ENCODE measurements at regions not wholly inside any gene's neighbourhood (a gene's known extent, or its start where the extent isn't known, plus 50 kb on each side); places are given as distances from the start of the nearest gene placed in this dataset.

DNA sequence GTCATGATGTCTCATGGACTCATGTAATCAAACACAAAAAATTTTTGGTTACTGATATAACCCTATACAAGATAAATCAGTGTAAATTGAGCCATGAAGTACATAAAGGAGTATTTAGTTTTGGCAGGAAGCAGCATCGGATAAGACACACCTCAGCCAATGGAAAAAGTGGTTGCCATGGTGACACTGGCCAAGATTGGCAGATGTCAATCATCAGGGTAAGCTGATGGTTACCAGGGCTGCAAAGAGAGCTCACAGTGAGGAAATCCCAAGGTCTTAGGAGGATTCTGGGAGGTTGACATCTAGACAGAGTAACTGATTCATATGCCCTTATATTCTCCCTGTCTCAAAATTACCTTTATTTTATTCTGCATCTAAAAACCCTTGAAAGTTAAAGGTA, 203.8 kb upstream of the PCSK2 start:
- Histone ChIP-seq H3K4me3 (no peak overlapping the region), H3K9me3 (no peaks in the 10 kb centered on the region), H3K27me3 (ENCODE audit: low read depth) (no peaks in the 10 kb centered on the region), H3K4me1 (no peaks in the 10 kb centered on the region), H3K36me3 (replicated peaks) (no peaks in the 10 kb centered on the region)
- in situ Hi-C loops (cut with MboI; ENCODE audit: low sequenced_read_pairs): no loop called here
- DNase-seq (ENCODE audit: low spot score in 2 of 2): no peak

DNA sequence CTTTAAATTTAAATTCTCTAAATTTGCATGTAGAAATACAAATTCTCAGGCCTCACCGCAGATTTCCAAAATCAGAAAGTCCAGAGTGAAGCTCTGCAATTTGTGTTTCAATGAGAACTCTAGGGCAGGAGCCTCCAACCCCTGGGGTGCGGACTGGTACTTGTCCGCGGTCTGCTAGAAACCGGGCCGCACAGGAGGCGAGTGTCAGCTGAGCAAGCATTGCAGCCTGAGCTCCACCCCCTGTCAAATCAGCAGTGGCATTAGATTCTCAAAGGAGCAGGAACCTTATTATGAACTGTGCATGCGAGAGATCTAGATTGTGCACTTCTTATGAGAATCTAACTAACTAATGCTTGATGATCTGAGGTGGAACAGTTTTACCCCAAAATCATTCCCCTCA, 203.0 kb upstream of the PCSK2 start:
- in situ Hi-C loops (cut with MboI; ENCODE audit: low sequenced_read_pairs): no loop called here
- Histone ChIP-seq H3K9me3 (no peaks in the 10 kb centered on the region), H3K4me3 (no peak overlapping the region), H3K36me3 (replicated peaks) (no peaks in the 10 kb centered on the region), H3K4me1 (no peaks in the 10 kb centered on the region), H3K27me3 (ENCODE audit: low read depth) (no peaks in the 10 kb centered on the region)
- no peak for DNase-seq (ENCODE audit: low spot score in 2 of 2)

DNA sequence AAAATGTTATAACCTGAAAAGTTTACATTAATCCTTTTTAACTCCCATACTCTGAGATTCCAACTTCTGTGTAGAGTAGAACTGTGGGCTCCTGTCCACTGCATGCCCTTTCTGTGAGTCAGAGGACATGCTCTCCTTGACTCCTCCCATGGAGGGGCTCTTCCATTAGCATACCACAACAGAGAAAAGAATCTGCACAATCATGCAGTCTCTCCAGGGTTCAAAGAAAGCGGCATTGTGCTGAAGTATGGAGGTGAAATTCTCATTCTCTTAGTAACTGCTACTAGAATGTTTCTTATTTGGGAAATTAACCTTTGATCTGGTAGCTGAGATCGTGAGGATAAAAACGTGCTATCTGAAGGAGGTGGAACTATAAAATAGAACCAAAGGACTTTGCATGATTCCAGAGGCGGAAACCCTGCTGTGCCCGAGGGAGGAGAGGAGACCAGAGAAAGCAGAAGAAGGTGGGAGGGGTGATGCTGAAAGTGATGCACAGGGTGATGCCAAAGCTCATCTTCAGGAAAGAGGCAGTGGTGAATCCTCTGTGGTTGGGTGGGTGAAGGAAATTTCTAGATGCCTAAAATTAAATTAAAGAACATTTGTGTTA, 202.2 kb upstream of the PCSK2 start:
- Histone ChIP-seq H3K27me3 (ENCODE audit: low read depth) (no peaks in the 10 kb centered on the region), H3K4me3 (no peak overlapping the region), H3K4me1 (no peaks in the 10 kb centered on the region), H3K9me3 (no peaks in the 10 kb centered on the region), H3K36me3 (replicated peaks) (no peaks in the 10 kb centered on the region)
- DNase-seq (ENCODE audit: low spot score in 2 of 2): no peak
- in situ Hi-C loops (cut with MboI; ENCODE audit: low sequenced_read_pairs): no loop called here

DNA sequence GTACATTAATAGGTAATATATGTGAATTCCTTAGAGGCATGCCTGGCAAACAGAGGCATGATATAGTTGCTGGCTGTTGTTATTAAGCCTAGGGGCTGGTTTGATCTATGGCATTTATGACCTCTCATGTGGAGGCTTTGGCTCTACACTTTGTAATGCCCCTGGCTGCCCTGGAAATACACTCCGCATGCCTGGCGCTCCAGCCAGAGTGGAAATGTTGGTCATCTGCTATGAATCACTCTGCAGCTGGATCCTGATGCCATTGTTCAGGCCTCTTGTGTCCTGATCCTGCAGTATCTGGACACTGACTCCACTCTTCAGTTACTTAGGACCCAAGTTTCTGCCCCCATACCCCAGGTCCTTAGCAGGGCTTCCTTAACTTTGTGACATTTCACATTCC, 200.5 kb upstream of the PCSK2 start:
- H3K36me3 ChIP-seq (replicated peaks): no peaks in the 10 kb centered on the region
- H3K4me3 ChIP-seq: no peak overlapping the region
- in situ Hi-C loops (cut with MboI; ENCODE audit: low sequenced_read_pairs): no loop called here
- H3K4me1 ChIP-seq: no peaks in the 10 kb centered on the region
- no peak for DNase-seq (ENCODE audit: low spot score in 2 of 2)
- H3K9me3 ChIP-seq: no peaks in the 10 kb centered on the region
- H3K27me3 ChIP-seq (ENCODE audit: low read depth): no peaks in the 10 kb centered on the region

- H3K9me3 ChIP-seq: no peaks in the 10 kb centered on the region
- no peaks in the 10 kb centered on the region for H3K36me3 ChIP-seq (replicated peaks)
- in situ Hi-C loops (cut with MboI; ENCODE audit: low sequenced_read_pairs): no loop called here
- no peak overlapping the region for H3K4me3 ChIP-seq
- no peak for DNase-seq (ENCODE audit: low spot score in 2 of 2)
- H3K4me1 ChIP-seq: no peaks in the 10 kb centered on the region
- no peaks in the 10 kb centered on the region for H3K27me3 ChIP-seq (ENCODE audit: low read depth)
Measured at GRCh38 chr20:17029698-17030097, 197.1 kb upstream of the PCSK2 start.

- no peaks in the 10 kb centered on the region for H3K4me1 ChIP-seq
- no peak for DNase-seq (ENCODE audit: low spot score in 2 of 2)
- H3K36me3 ChIP-seq (replicated peaks): no peaks in the 10 kb centered on the region
- no peak overlapping the region for H3K4me3 ChIP-seq
- in situ Hi-C loops (cut with MboI; ENCODE audit: low sequenced_read_pairs): no loop called here
- no peaks in the 10 kb centered on the region for H3K27me3 ChIP-seq (ENCODE audit: low read depth)
- no peaks in the 10 kb centered on the region for H3K9me3 ChIP-seq
Measured at GRCh38 chr20:17036541-17036940, 190.3 kb upstream of the PCSK2 start.

DNA sequence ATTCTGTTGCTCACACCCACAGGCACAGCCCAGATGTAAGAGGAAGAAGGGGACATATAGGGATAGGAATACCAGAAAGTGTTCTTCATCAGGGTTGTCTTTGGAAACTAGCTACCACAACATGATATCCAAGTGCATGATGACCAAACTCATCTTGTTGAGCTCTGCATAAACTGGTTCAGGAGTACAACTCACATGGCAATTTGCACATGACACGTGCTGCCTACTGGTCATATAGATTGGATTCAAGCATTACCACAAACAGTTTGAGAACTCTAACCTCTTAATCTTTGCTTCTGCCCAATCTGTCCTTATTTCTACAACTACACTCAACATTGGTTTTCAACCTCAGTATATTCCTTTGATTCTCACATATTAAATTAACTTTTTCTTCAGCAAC, 184.7 kb upstream of the PCSK2 start:
- Histone ChIP-seq H3K27me3 (ENCODE audit: low read depth) (no peaks in the 10 kb centered on the region), H3K4me3 (no peak overlapping the region), H3K4me1 (no peaks in the 10 kb centered on the region), H3K36me3 (replicated peaks) (no peaks in the 10 kb centered on the region), H3K9me3 (no peaks in the 10 kb centered on the region)
- in situ Hi-C loops (cut with MboI; ENCODE audit: low sequenced_read_pairs): no loop called here
- no peak for DNase-seq (ENCODE audit: low spot score in 2 of 2)

DNA sequence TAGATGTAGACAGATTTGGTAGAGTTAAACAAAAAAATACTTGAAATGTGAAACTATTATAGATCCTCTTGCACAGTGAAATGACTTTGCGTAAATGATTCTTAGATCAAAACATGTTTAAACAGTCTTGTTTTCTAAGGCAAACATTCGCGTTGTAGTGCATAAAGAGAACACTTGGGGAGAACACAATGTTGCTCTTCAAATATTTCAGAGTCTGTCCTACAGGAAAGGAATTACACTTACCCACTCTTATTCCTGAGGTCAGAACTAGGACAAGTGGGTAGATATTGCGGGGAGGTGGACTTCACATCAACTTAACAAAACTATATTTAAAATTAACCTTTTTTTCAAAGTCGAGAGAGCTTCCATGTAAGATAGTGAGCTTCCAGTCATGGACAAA, 183.5 kb upstream of the PCSK2 start:
- H3K4me3 ChIP-seq: no peak overlapping the region
- H3K36me3 ChIP-seq (replicated peaks): no peaks in the 10 kb centered on the region
- no peaks in the 10 kb centered on the region for H3K9me3 ChIP-seq
- DNase-seq (ENCODE audit: low spot score in 2 of 2): no peak
- no peaks in the 10 kb centered on the region for H3K4me1 ChIP-seq
- in situ Hi-C loops (cut with MboI; ENCODE audit: low sequenced_read_pairs): no loop called here
- no peaks in the 10 kb centered on the region for H3K27me3 ChIP-seq (ENCODE audit: low read depth)

- Histone ChIP-seq H3K4me3 (no peak overlapping the region), H3K9me3 (no peaks in the 10 kb centered on the region), H3K36me3 (replicated peaks) (no peaks in the 10 kb centered on the region), H3K27me3 (ENCODE audit: low read depth) (no peaks in the 10 kb centered on the region), H3K4me1 (no peaks in the 10 kb centered on the region)
- in situ Hi-C loops (cut with MboI; ENCODE audit: low sequenced_read_pairs): no loop called here
- no peak for DNase-seq (ENCODE audit: low spot score in 2 of 2)
Measured at GRCh38 chr20:17044891-17045290, 181.9 kb upstream of the PCSK2 start.

DNA sequence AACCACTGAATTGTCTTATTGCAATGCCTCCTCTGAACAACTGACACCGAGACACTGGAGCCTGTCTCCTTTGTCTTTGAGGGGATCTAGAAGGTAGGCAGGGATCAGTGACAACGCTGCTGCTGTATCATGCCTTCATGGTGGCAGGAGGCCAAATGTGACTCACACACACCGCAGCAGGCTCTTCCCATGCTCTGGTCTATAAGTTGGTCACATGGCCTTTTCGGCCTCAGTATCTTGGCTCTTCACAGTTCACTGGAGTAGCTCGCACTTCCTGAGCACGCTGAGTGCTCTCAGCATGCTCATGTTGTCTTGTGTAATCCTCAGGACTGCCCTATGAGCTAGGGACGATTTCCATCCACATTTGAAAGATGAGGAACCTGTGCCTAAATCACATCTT, 167.4 kb upstream of the PCSK2 start:
- Histone ChIP-seq H3K9me3 (no peaks in the 10 kb centered on the region; the same call in 1 of the 2 replicates), H3K27me3 (ENCODE audit: low read depth) (no peaks in the 10 kb centered on the region)
- DNase-seq (ENCODE audit: low spot score in 2 of 2): no peak

GRCh38 chr20:17061715-17062114, 165.1 kb upstream of the PCSK2 start:
- DNase-seq (ENCODE audit: low spot score in 2 of 2): no peak
- Histone ChIP-seq H3K27me3 (ENCODE audit: low read depth) (no peaks in the 10 kb centered on the region), H3K9me3 (no peaks in the 10 kb centered on the region; the same call in 1 of the 2 replicates), H3K4me3 (no peak overlapping the region), H3K36me3 (replicated peaks) (no peaks in the 10 kb centered on the region), H3K4me1 (no peaks in the 10 kb centered on the region)
- in situ Hi-C loops (cut with MboI; ENCODE audit: low sequenced_read_pairs): no loop called here

More for the DNA sequence above, 167.4 kb upstream of the PCSK2 start:
- no peaks in the 10 kb centered on the region for H3K4me1 ChIP-seq
- no peak overlapping the region for H3K4me3 ChIP-seq
- in situ Hi-C loops (cut with MboI; ENCODE audit: low sequenced_read_pairs): no loop called here
- H3K36me3 ChIP-seq (replicated peaks): no peaks in the 10 kb centered on the region

GRCh38 chr20:17062712-17063111, 164.1 kb upstream of the PCSK2 start:
- no peaks in the 10 kb centered on the region for H3K27me3 ChIP-seq (ENCODE audit: low read depth)
- in situ Hi-C loops (cut with MboI; ENCODE audit: low sequenced_read_pairs): no loop called here
- H3K4me1 ChIP-seq: no peaks in the 10 kb centered on the region
- no peak overlapping the region for H3K4me3 ChIP-seq
- DNase-seq (ENCODE audit: low spot score in 2 of 2): no peak
- no peaks in the 10 kb centered on the region for H3K36me3 ChIP-seq (replicated peaks)
- no peaks in the 10 kb centered on the region; the same call in 1 of the 2 replicates for H3K9me3 ChIP-seq

GRCh38 chr20:17066902-17067301, 159.9 kb upstream of the PCSK2 start:
- no peak overlapping the region for H3K4me3 ChIP-seq
- no peak for DNase-seq (ENCODE audit: low spot score in 2 of 2)
- in situ Hi-C loops (cut with MboI; ENCODE audit: low sequenced_read_pairs): no loop called here
- no peaks in the 10 kb centered on the region for H3K27me3 ChIP-seq (ENCODE audit: low read depth)
- H3K4me1 ChIP-seq: no peaks in the 10 kb centered on the region
- no peaks in the 10 kb centered on the region for H3K36me3 ChIP-seq (replicated peaks)
- no peaks in the 10 kb centered on the region for H3K9me3 ChIP-seq

DNA sequence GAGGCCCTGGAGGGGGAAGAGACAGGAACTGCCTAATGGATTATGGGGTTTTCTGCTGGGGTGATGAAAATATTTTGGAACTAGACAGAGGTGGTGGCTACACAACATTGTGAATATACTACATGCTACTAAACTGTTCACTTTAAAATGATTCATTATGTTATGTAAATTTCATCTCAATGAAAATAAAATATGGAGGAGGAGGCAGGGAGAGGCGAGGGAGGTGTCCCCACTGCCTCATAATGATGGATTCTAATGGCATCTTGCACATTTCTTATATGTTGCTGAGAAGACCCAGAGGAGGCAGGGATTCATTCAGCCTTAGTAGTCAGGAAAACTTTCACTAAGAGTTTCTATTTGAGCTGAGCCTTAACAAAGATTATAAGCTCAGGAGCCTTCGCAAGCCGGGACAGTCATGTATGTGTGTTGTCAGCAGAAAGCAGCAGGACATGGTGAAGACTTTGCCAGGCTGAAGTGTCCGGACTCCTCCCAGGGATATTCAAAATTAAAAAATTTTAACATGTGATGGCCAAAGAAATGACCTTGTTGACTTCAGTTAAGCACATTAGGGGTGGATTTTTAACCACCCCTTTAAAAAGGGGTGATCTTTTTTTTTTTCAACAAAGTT, 158.6 kb upstream of the PCSK2 start:
- DNase-seq (ENCODE audit: low spot score in 2 of 2): no peak
- no peaks in the 10 kb centered on the region for H3K36me3 ChIP-seq (replicated peaks)
- in situ Hi-C loops (cut with MboI; ENCODE audit: low sequenced_read_pairs): no loop called here

DNA sequence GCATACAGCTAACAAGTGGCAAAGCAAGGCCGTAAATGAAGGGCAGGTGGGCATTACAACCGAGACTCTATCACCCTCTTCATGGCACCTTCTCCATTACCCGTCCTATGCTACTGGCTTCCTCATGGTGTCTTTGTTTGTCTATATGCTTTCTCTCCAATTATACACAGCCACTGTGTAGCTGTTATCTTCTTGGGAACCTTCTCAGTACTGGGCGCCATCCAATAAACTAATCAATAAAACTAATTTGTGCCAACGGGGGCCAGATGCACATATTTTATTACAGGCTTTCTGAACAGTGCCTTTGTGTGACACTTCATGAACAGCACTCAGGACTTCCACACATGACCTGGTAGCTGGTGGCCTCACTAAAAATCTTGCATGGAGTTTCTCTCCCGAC, 149.8 kb upstream of the PCSK2 start:
- Histone ChIP-seq H3K36me3 (replicated peaks) (no peaks in the 10 kb centered on the region), H3K4me1 (no peaks in the 10 kb centered on the region), H3K9me3 (no peaks in the 10 kb centered on the region), H3K4me3 (no peak overlapping the region), H3K27me3 (ENCODE audit: low read depth) (no peaks in the 10 kb centered on the region; the same call in 1 of the 2 replicates)
- DNase-seq (ENCODE audit: low spot score in 2 of 2): no peak
- in situ Hi-C loops (cut with MboI; ENCODE audit: low sequenced_read_pairs): no loop called here

More for the DNA sequence above, 158.6 kb upstream of the PCSK2 start:
- Histone ChIP-seq H3K4me3 (no peak overlapping the region), H3K4me1 (no peaks in the 10 kb centered on the region), H3K27me3 (ENCODE audit: low read depth) (no peaks in the 10 kb centered on the region; the same call in 1 of the 2 replicates), H3K9me3 (no peaks in the 10 kb centered on the region)

Data from HAP-1 (cell line).